LNCaP clone FGC (cell line): ENCODE measurements at regions not wholly inside any gene's neighbourhood (a gene's known extent, or its start where the extent isn't known, plus 50 kb on each side); places are given as distances from the start of the nearest gene placed in this dataset.
"Not testable (repeated sequence)": the region's sequence is repeated elsewhere in the genome, so short reads cannot be mapped to it uniquely, and the experiment has no call there.

Experiments
- DNase-seq: peaks from one replicate; pipeline ENCODE4 v3.0.0-alpha.2; 2011; ENCODE audit warnings: low read depth
- H3K4me3 ChIP-seq: 2 replicates; pipeline ENCODE4 v1.5.1; 2011; ENCODE audit warnings: mild to moderate bottlenecking, low read depth, low read length, control low read depth
- CTCF ChIP-seq: IDR thresholded peaks from 2 replicates; pipeline ENCODE4 v1.5.1; 2012; ENCODE audit warnings: mild to moderate bottlenecking; ENCODE audit not compliant: control insufficient read depth, insufficient read depth; ENCODE audit errors: extremely low read depth

- H3K4me3 ChIP-seq, result no peak overlapping the region
- DNase-seq, result no peak
- TF ChIP-seq CTCF, result peak; percentile 4; the same call in 1 of the 2 replicates
Observed at GRCh38 chr7:97310-97841, 95.0 kb upstream of the FAM20C start.

GRCh38 chr7:101146-102046 is 91.0 kb upstream of the FAM20C start:
- no peak for TF ChIP-seq CTCF
- H3K4me3 ChIP-seq, result no peak overlapping the region
- no peak for DNase-seq

- TF ChIP-seq CTCF, result no peak
- H3K4me3 ChIP-seq, result no peak overlapping the region
- no peak for DNase-seq
Observed at GRCh38 chr7:102047-102711, 90.2 kb upstream of the FAM20C start.

- DNase-seq, result no peak
- no peak overlapping the region for H3K4me3 ChIP-seq
- TF ChIP-seq CTCF, result no peak
Observed at GRCh38 chr7:102721-103120, 89.7 kb upstream of the FAM20C start.

GRCh38 chr7:103981-104380 is 88.4 kb upstream of the FAM20C start:
- not testable (repeated sequence) for H3K4me3 ChIP-seq, DNase-seq

GRCh38 chr7:105002-105401 is 87.4 kb upstream of the FAM20C start:
- no peak for TF ChIP-seq CTCF
- DNase-seq, result no peak
- H3K4me3 ChIP-seq, result no peak overlapping the region

GRCh38 chr7:106356-106755 is 86.0 kb upstream of the FAM20C start:
- DNase-seq, result no peak
- H3K4me3 ChIP-seq, result no peak overlapping the region
- no peak for TF ChIP-seq CTCF
